HuH-7 (cell line): ENCODE measurements at regions not wholly inside any gene's neighbourhood (a gene's known extent, or its start where the extent isn't known, plus 50 kb on each side); places are given as distances from the start of the nearest gene placed in this dataset.

Experiments
- DNase-seq: peaks from one replicate; pipeline ENCODE4 v3.0.0; 2011; ENCODE audit warnings: low spot score

DNA sequence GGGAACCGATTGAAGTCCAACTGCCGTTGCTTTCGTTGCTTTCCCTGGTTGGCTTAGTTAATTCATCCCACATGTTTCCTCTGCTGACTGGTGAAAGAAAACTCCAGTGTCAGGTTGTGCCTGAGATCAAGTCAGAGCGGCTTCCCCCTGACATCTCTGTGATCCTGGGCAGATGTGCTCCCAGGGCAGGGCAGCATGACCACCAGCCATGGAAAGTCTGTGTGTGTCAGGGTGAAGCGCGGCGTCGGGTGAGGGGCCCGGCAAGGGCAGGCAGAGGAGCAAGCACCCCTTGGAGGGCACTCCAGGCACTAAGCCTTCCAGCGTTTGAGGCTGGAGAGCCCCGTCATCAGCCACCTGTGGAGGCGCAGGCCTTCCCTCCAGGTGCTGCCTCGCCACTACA lies 54.5 kb upstream of the IGF1 start:
- no peak for DNase-seq

DNA sequence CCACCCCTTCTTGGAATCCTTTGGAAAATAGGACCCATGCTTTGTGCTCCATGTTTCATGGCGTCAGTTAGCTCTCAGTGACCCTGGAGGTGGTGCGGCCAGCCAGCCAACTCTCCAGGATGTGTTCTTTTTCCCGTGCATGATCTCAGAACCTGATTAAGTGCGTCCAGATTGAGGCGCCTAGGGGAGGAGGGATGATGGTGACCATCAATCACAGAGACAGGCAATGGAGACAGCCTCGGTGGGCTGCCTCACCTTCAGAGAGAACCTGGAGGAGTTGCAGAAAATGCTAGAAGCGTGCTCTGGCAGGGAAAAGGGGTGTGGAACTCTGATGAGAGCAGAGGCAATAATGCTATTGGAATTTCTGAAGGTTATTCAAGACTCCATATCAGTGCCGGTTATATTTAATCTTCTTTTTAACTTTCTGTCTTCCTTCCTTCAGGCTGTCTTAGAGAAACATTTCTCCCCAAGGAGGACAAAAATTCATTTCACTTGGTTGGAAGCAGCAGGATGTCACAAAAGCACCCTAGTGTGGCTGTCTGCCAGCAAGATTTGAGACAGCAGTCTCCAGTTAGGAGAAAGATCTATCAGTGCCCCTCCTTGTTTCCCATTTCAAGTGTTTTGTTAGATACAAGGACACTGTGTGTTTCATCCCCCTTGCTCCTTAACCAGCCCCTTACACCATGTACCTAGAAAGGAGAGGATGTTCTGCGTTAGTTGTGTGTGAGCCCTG lies 53.3 kb upstream of the IGF1 start:
- no peak for DNase-seq
